HUES48 (cell line): ENCODE measurements at regions not wholly inside any gene's neighbourhood (a gene's known extent, or its start where the extent isn't known, plus 50 kb on each side); places are given as distances from the start of the nearest gene placed in this dataset.

Source experiments
- H3K27ac ChIP-seq: one replicate; pipeline ENCODE4 v1.7.0; 2013; ENCODE audit warnings: low read depth, low read length, inconsistent platforms
- H3K27me3 ChIP-seq: 2 replicates; pipeline ENCODE4 v1.6.1; 2013; ENCODE audit warnings: mild to moderate bottlenecking, low read length; ENCODE audit not compliant: control insufficient read depth, insufficient read depth
- H3K36me3 ChIP-seq: 2 replicates; pipeline ENCODE4 v1.6.1; 2013; ENCODE audit warnings: low read length; ENCODE audit not compliant: control insufficient read depth, insufficient read depth
- H3K4me1 ChIP-seq: 2 replicates; pipeline ENCODE4 v1.6.1; 2013; ENCODE audit warnings: mild to moderate bottlenecking, low read length; ENCODE audit not compliant: control insufficient read depth, insufficient read depth
- H3K4me3 ChIP-seq: 2 replicates; pipeline ENCODE4 v1.5.1; 2013; ENCODE audit warnings: mild to moderate bottlenecking, low read depth, low read length
- H3K9ac ChIP-seq: 2 replicates; pipeline ENCODE4 v1.6.1; 2013; ENCODE audit warnings: mild to moderate bottlenecking, low read depth, low read length, moderate library complexity
- H3K9me3 ChIP-seq: 2 replicates; pipeline ENCODE4 v1.6.1; 2013; ENCODE audit warnings: low read length; ENCODE audit not compliant: control insufficient read depth, insufficient read depth

DNA sequence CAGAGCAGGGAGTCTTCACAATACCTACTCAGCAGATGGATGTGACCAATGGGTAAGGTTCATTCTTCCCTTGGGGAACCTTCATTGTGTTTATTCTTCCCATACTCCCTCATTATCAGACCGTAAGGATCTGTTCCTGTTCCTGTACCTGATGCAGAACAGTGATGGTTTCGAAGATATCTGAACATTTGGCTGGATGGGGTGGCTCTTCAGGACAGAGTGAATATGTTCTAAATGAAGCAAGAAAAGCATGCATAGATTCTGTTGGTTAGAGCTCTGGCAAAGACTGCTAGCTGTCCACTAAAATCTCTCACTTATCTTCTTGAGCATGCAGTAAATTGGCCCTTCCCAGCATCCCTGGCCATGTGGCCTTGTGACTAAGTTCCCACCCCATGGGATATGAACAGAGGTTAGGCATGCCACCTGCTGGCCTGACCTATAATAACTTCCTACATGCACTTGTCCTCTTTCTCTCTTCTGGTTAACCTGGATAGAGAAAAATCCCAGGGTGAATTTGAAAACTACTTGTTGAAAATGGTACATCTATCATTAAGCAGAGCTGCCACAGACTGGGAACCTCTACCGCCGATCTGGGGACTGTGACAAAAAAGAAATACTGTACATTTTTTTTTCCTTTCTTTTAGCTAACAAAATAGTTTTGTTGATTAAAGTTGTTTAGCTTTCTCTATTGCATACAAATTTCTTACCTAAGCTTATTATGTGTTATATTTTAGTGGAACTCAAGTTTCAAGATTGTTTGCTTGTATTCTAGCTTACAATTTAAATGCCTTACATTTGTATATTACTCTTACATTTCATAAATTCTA is 60.0 kb upstream of the BANK1 start:
- H3K9ac ChIP-seq: no peak overlapping the region
- H3K27me3 ChIP-seq: no peaks in the 10 kb centered on the region
- no peaks in the 10 kb centered on the region for H3K36me3 ChIP-seq
- no peaks in the 10 kb centered on the region for H3K9me3 ChIP-seq
- H3K4me1 ChIP-seq: no peaks in the 10 kb centered on the region
- H3K4me3 ChIP-seq: no peak overlapping the region
- H3K27ac ChIP-seq: no peak overlapping the region

DNA sequence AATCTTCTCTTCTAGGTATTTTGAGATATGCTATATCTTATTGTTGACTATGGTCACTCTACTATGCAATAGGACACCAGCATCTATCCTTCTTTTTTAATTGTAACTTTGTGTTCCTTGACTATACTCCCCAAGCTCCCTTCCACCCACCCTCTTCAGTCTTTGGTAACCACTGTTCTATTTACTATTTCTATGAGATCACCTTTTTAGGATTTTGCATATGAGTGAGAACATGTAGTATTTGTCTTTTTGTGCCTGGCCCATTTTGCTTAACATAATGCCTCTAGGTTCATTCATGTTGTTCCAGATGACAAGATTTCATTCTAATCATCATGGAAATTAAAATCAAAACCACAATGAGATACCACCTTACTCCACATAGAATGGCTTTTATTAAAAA is 63.3 kb upstream of the BANK1 start:
- H3K4me3 ChIP-seq: no peak overlapping the region
- no peaks in the 10 kb centered on the region for H3K27me3 ChIP-seq
- H3K4me1 ChIP-seq: no peaks in the 10 kb centered on the region
- H3K9me3 ChIP-seq: no peaks in the 10 kb centered on the region
- H3K27ac ChIP-seq: no peak overlapping the region
- no peak overlapping the region for H3K9ac ChIP-seq
- H3K36me3 ChIP-seq: no peaks in the 10 kb centered on the region

DNA sequence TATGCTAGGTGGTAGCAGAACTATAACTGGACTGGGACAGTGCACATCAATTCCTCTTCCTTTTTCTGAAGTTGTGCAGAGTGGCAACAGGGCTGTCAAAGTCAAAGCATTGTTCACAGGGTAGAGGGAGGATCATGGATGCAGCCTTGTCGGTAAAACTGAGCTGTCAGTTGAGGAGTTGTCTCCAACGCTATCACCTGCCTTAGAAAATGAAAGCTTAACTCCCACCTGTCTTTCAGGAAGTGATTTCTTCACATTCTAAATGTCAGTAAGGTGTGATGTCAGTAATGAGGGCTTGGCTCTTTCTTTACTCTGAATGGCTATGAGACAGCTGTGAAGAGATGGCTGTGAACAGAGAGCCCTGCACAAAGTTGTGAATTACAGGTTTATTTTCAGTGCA is 66.4 kb upstream of the BANK1 start:
- Histone ChIP-seq H3K9ac (no peak overlapping the region), H3K36me3 (no peaks in the 10 kb centered on the region), H3K27me3 (no peaks in the 10 kb centered on the region), H3K4me1 (no peaks in the 10 kb centered on the region), H3K4me3 (no peak overlapping the region), H3K9me3 (no peaks in the 10 kb centered on the region), H3K27ac (no peak overlapping the region)

- Histone ChIP-seq H3K9me3 (no peaks in the 10 kb centered on the region), H3K4me3 (no peak overlapping the region), H3K36me3 (no peaks in the 10 kb centered on the region), H3K9ac (no peak overlapping the region), H3K4me1 (no peaks in the 10 kb centered on the region), H3K27me3 (no peaks in the 10 kb centered on the region), H3K27ac (no peak overlapping the region)
Measured at GRCh38 chr4:101718810-101719209, 71.7 kb upstream of the BANK1 start.

DNA sequence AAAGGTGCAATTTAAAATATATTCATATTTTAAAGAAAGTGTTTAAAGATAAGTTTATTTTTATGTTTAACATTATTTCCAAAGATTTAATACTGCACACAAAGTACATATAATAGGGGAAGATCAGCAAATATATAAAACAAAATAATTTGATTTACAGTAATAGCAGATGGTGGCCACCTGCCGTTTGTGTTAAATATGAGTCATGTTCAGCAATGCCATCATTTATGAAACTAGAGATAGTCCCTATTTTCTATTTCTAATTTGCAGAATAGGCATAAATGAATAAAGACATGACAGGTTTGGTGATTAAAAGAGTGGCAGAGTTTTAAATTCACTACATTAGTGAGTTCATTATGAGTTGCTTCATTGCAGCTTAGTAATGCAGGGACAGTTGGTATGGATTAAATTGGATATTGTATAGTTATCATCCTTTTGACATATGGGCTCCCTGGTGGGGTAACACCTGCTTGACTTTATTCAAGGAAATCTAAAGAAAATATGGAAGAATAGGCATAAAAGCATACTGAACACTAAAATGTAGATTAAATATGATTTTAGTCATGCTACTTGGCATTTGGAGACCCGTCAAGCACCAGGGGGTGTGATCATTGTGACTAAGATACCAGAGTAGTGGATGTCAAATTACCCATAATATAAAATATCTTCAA is 78.8 kb upstream of the BANK1 start:
- no peak overlapping the region for H3K9ac ChIP-seq
- H3K36me3 ChIP-seq: no peaks in the 10 kb centered on the region
- H3K4me3 ChIP-seq: no peak overlapping the region
- H3K27me3 ChIP-seq: no peaks in the 10 kb centered on the region
- no peak overlapping the region for H3K27ac ChIP-seq
- H3K9me3 ChIP-seq: no peaks in the 10 kb centered on the region
- no peaks in the 10 kb centered on the region for H3K4me1 ChIP-seq

GRCh38 chr4:101710806-101711205 is 79.7 kb upstream of the BANK1 start:
- Histone ChIP-seq H3K4me3 (no peak overlapping the region), H3K9ac (no peak overlapping the region), H3K9me3 (no peaks in the 10 kb centered on the region), H3K27ac (no peak overlapping the region), H3K27me3 (no peaks in the 10 kb centered on the region), H3K4me1 (no peaks in the 10 kb centered on the region), H3K36me3 (no peaks in the 10 kb centered on the region)

DNA sequence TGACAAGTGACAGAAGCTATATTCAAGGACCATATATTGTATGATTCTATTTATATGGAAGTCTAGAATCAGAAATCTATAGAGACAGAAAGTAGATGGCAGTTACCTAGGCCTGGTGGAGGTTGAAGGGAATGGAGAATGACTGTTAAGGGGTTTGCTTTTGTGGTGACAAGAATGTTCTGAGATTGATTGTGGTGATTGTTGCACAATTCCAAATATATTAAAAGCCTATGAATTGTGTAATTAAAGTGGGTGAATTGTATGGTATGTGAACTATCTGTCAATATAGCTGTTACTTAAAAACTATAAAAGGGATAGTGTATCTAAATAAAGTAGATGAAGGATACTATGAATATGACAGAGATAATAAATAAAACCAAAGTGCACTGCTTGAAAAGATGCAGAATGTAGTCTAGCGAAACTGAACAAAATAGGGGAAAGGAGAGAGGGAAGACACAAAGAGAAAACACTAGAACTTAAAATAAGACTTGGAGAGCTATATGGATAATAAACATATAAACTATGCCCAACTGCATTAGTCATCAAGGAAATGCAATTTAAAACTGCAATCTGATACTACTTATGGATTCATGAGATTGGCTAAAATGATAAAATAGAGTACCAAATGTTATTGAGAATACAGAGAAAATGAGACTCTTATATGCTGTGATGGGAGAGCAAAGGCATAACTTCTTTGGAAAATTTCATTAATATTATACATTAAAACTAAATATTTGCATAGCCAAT is 82.1 kb upstream of the BANK1 start:
- Histone ChIP-seq H3K4me1 (no peaks in the 10 kb centered on the region), H3K9me3 (no peaks in the 10 kb centered on the region), H3K9ac (no peak overlapping the region), H3K27ac (no peak overlapping the region), H3K27me3 (no peaks in the 10 kb centered on the region), H3K4me3 (no peak overlapping the region), H3K36me3 (no peaks in the 10 kb centered on the region)

DNA sequence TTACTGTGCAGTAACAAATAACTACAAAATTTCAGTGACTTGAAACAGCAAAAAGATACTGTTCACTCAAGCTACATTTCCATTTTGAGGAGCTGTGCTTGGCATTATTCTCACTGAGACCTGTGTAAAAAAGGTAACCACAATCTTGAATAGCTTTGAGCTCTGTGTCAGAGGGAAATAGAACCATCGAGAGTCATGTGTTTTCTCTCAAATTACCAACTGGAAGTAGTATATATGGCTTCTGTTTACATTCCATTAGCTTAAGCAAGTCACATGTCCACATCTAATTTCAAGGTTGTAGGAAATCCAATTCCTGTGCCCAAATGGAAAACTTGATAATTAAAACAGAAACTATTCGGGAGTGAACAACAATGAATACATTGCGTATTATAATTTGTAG is 82.9 kb upstream of the BANK1 start:
- H3K27ac ChIP-seq: no peak overlapping the region
- no peak overlapping the region for H3K9ac ChIP-seq
- no peaks in the 10 kb centered on the region for H3K4me1 ChIP-seq
- H3K27me3 ChIP-seq: no peaks in the 10 kb centered on the region
- H3K36me3 ChIP-seq: no peaks in the 10 kb centered on the region
- no peak overlapping the region for H3K4me3 ChIP-seq
- no peaks in the 10 kb centered on the region for H3K9me3 ChIP-seq

DNA sequence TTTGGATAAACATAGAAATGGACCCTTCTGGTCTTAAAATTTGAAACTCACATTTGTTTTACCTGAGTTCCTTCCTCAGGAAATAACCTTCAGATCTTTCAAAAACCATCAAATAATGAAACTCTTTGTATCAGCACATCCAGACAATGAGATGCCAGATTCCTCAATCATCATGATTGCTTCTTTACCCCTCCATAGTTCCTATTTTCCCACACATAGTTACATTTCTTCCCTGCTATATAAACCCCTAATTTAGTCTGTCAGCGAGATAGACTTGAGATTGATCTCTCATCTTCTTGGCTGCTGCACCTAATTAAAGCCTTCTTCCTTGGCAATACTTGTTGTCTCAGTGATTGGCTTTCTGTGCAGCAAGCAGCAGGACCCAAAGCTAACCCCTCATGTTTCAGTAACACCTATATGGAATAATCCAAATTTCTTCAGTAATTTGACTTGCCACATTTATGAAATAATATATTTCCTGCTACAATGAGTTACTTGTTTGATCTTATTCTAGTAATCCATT is 83.9 kb upstream of the BANK1 start:
- Histone ChIP-seq H3K9ac (no peak overlapping the region), H3K27me3 (no peaks in the 10 kb centered on the region), H3K9me3 (no peaks in the 10 kb centered on the region), H3K27ac (no peak overlapping the region), H3K4me1 (no peaks in the 10 kb centered on the region), H3K36me3 (no peaks in the 10 kb centered on the region), H3K4me3 (no peak overlapping the region)

GRCh38 chr4:101701551-101701950 is 89.0 kb upstream of the BANK1 start:
- Histone ChIP-seq H3K4me1 (no peaks in the 10 kb centered on the region), H3K9me3 (no peaks in the 10 kb centered on the region), H3K27me3 (no peaks in the 10 kb centered on the region), H3K4me3 (no peak overlapping the region), H3K36me3 (no peaks in the 10 kb centered on the region), H3K9ac (no peak overlapping the region), H3K27ac (no peak overlapping the region)
